ENCODE measurements at regions not wholly inside any gene's neighbourhood (a gene's known extent, or its start where the extent isn't known, plus 50 kb on each side); places are given as distances from the start of the nearest gene placed in this dataset.

DNA sequence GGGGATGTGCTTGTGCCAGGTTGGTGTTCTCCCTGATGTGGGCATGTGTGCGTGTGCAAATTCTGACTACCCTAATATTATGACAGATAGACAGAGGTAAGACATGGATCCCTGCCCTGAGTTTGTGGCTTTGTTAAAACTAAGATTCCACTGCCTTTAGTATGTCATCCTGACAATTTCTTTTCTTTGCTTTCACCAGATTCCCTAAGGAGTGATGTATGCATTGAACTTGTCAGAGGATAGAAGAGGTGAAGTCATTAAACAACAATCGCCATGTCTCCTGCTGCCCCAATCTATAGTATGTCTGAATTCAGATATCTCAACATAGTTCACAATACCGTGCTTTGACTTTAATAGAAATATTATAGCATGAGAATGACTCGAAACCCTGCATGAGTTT is 137.1 kb upstream of the ELAC2 start:
- Mint-ChIP-seq H3K36me3 (ENCODE audit: insufficient read depth, unreplicated experiment) (no peaks in the 10 kb centered on the region), H3K27me3 (ENCODE audit: insufficient read depth, unreplicated experiment) (no peaks in the 10 kb centered on the region), H3K4me1 (ENCODE audit: low read depth, unreplicated experiment) (no peaks in the 10 kb centered on the region), H3K4me3 (ENCODE audit: unreplicated experiment) (no peak overlapping the region), H3K9me3 (ENCODE audit: unreplicated experiment) (peaks cover 8% of the 10 kb centered on the region), H3K27ac (ENCODE audit: unreplicated experiment) (no peak overlapping the region)
- Histone ChIP-seq H3K36me3 (ENCODE audit: control insufficient read depth, insufficient read depth, low read length) (no peaks in the 10 kb centered on the region), H3K9me3 (no peaks in the 10 kb centered on the region), H3K4me3 (ENCODE audit: low read depth, low read length) (no peak overlapping the region), H3K27me3 (replicated peaks; ENCODE audit: control insufficient read depth, insufficient read depth, low read length) (no peaks in the 10 kb centered on the region), H3K4me1 (no peaks in the 10 kb centered on the region)
- DNase-seq: no peak
- intact Hi-C loops (cut with micrococcal nuclease; ENCODE audit: unreplicated experiment): no loop called here
- POLR2A ChIA-PET: no interaction called here
- BruUV-seq (replicated peaks): no TSS peak
- CTCF ChIA-PET: no interaction called here
- TF ChIP-seq, protein P1, sequence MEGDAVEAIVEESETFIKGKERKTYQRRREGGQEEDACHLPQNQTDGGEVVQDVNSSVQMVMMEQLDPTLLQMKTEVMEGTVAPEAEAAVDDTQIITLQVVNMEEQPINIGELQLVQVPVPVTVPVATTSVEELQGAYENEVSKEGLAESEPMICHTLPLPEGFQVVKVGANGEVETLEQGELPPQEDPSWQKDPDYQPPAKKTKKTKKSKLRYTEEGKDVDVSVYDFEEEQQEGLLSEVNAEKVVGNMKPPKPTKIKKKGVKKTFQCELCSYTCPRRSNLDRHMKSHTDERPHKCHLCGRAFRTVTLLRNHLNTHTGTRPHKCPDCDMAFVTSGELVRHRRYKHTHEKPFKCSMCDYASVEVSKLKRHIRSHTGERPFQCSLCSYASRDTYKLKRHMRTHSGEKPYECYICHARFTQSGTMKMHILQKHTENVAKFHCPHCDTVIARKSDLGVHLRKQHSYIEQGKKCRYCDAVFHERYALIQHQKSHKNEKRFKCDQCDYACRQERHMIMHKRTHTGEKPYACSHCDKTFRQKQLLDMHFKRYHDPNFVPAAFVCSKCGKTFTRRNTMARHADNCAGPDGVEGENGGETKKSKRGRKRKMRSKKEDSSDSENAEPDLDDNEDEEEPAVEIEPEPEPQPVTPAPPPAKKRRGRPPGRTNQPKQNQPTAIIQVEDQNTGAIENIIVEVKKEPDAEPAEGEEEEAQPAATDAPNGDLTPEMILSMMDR (IDR thresholded peaks at IDR 0.05; ENCODE audit: insufficient read depth in 1 of 2, low read depth in 1 of 2, low read length in 1 of 2, severe bottlenecking in 1 of 2, unreplicated experiment in 1 of 2): no peak

- Mint-ChIP-seq H3K27ac (ENCODE audit: unreplicated experiment) (no peak overlapping the region), H3K4me3 (ENCODE audit: unreplicated experiment) (no peak overlapping the region), H3K36me3 (ENCODE audit: insufficient read depth, unreplicated experiment) (no peaks in the 10 kb centered on the region), H3K27me3 (ENCODE audit: insufficient read depth, unreplicated experiment) (no peaks in the 10 kb centered on the region), H3K9me3 (ENCODE audit: unreplicated experiment) (peaks cover 8% of the 10 kb centered on the region), H3K4me1 (ENCODE audit: low read depth, unreplicated experiment) (no peaks in the 10 kb centered on the region)
- no peaks in the 10 kb centered on the region for H3K9me3 ChIP-seq
- no peak for DNase-seq
- ChIA-PET POLR2A (no interaction called here), CTCF (no interaction called here)
- no peak overlapping the region for H3K4me3 ChIP-seq (ENCODE audit: low read depth, low read length)
- no peaks in the 10 kb centered on the region for H3K4me1 ChIP-seq
- TF ChIP-seq, protein P1 (IDR thresholded peaks at IDR 0.05; ENCODE audit: insufficient read depth in 1 of 2, low read depth in 1 of 2, low read length in 1 of 2, severe bottlenecking in 1 of 2, unreplicated experiment in 1 of 2): no peak
- no peaks in the 10 kb centered on the region for H3K27me3 ChIP-seq (replicated peaks; ENCODE audit: control insufficient read depth, insufficient read depth, low read length)
- BruUV-seq (replicated peaks): no TSS peak
- intact Hi-C loops (cut with micrococcal nuclease; ENCODE audit: unreplicated experiment): no loop called here
- no peaks in the 10 kb centered on the region for H3K36me3 ChIP-seq (ENCODE audit: control insufficient read depth, insufficient read depth, low read length)
These were observed 136.6 kb upstream of the ELAC2 start for GRCh38 chr17:13154398-13154797.

GRCh38 chr17:13153036-13153435 is 135.2 kb upstream of the ELAC2 start:
- ChIA-PET CTCF (no interaction called here), POLR2A (no interaction called here)
- Mint-ChIP-seq H3K36me3 (ENCODE audit: insufficient read depth, unreplicated experiment) (no peaks in the 10 kb centered on the region), H3K4me3 (ENCODE audit: unreplicated experiment) (no peak overlapping the region), H3K27ac (ENCODE audit: unreplicated experiment) (no peak overlapping the region), H3K9me3 (ENCODE audit: unreplicated experiment) (peaks cover 8% of the 10 kb centered on the region), H3K27me3 (ENCODE audit: insufficient read depth, unreplicated experiment) (no peaks in the 10 kb centered on the region), H3K4me1 (ENCODE audit: low read depth, unreplicated experiment) (no peaks in the 10 kb centered on the region)
- no peak overlapping the region for H3K4me3 ChIP-seq (ENCODE audit: low read depth, low read length)
- H3K27me3 ChIP-seq (replicated peaks; ENCODE audit: control insufficient read depth, insufficient read depth, low read length): no peaks in the 10 kb centered on the region
- no peaks in the 10 kb centered on the region for H3K9me3 ChIP-seq
- BruUV-seq (replicated peaks): no TSS peak
- no peaks in the 10 kb centered on the region for H3K36me3 ChIP-seq (ENCODE audit: control insufficient read depth, insufficient read depth, low read length)
- intact Hi-C loops (cut with micrococcal nuclease; ENCODE audit: unreplicated experiment): no loop called here
- no peaks in the 10 kb centered on the region for H3K4me1 ChIP-seq
- no peak for DNase-seq
- TF ChIP-seq, protein P1 (IDR thresholded peaks at IDR 0.05; ENCODE audit: insufficient read depth in 1 of 2, low read depth in 1 of 2, low read length in 1 of 2, severe bottlenecking in 1 of 2, unreplicated experiment in 1 of 2): no peak
